NT2/D1 (cell line): ENCODE measurements at regions not wholly inside any gene's neighbourhood (a gene's known extent, or its start where the extent isn't known, plus 50 kb on each side); places are given as distances from the start of the nearest gene placed in this dataset.
"Not testable (repeated sequence)": the region's sequence is repeated elsewhere in the genome, so short reads cannot be mapped to it uniquely, and the experiment has no call there.

Experiments
- DNase-seq: peaks from one replicate; pipeline ENCODE4 v3.0.0-alpha.2; 2011; ENCODE audit warnings: low read depth, low spot score
- H3K27me3 ChIP-seq: 2 replicates; pipeline ENCODE4 v1.6.0; 2011; ENCODE audit warnings: mild to moderate bottlenecking; ENCODE audit not compliant: insufficient read length, insufficient read depth
- H3K36me3 ChIP-seq: 2 replicates; pipeline ENCODE4 v1.6.1; 2011; ENCODE audit warnings: mild to moderate bottlenecking, low read length, mixed read lengths; ENCODE audit not compliant: insufficient read depth, insufficient read length
- H3K4me1 ChIP-seq: 2 replicates; pipeline ENCODE4 v1.5.1; 2011; ENCODE audit not compliant: insufficient read depth, insufficient read length
- H3K4me3 ChIP-seq: 2 replicates; pipeline ENCODE4 v1.5.1; 2011; ENCODE audit warnings: low read depth; ENCODE audit not compliant: insufficient read length
- H3K9ac ChIP-seq: 2 replicates; pipeline ENCODE4 v1.6.0; 2011; ENCODE audit warnings: low read depth; ENCODE audit not compliant: insufficient read length
- H3K9me3 ChIP-seq: 2 replicates; pipeline ENCODE4 v1.5.1; 2011; ENCODE audit warnings: mild to moderate bottlenecking, low read length; ENCODE audit not compliant: insufficient read depth
- SUZ12 ChIP-seq: IDR thresholded peaks from 2 replicates; pipeline ENCODE4 v1.6.1; 2011; ENCODE audit not compliant: insufficient read length, insufficient read depth; ENCODE audit errors: extremely low read depth
- YY1 ChIP-seq: IDR thresholded peaks from 2 replicates; pipeline ENCODE4 v1.6.1; 2011; ENCODE audit not compliant: insufficient read length, insufficient read depth
- ZNF274 ChIP-seq: IDR thresholded peaks from 2 replicates; pipeline ENCODE4 v1.6.1; 2011; ENCODE audit warnings: mild to moderate bottlenecking, low read depth, low read length

- Histone ChIP-seq H3K9ac (no peak overlapping the region), H3K27me3 (no peaks in the 10 kb centered on the region), H3K4me3 (no peak overlapping the region), H3K36me3 (no peaks in the 10 kb centered on the region), H3K9me3 (peaks cover 3% of the 10 kb centered on the region; the same call in 1 of the 2 replicates), H3K4me1 (no peaks in the 10 kb centered on the region)
- no peak for DNase-seq
- TF ChIP-seq YY1 (no peak), SUZ12 (no peak), ZNF274 (no peak)
These were observed 62.6 kb upstream of the MEX3C start for GRCh38 chr18:51260118-51260517.

GRCh38 chr18:51266077-51266476 lies 68.6 kb upstream of the MEX3C start:
- H3K9ac ChIP-seq, H3K9me3 ChIP-seq, H3K36me3 ChIP-seq, H3K27me3 ChIP-seq, H3K4me1 ChIP-seq, H3K4me3 ChIP-seq, DNase-seq: not testable (repeated sequence)

GRCh38 chr18:51266773-51267172 lies 69.3 kb upstream of the MEX3C start:
- no peak overlapping the region for H3K9ac ChIP-seq
- H3K27me3 ChIP-seq: no peaks in the 10 kb centered on the region
- peaks cover 10% of the 10 kb centered on the region; the same call in 1 of the 2 replicates for H3K9me3 ChIP-seq
- no peak for DNase-seq
- no peak overlapping the region for H3K4me3 ChIP-seq
- TF ChIP-seq ZNF274 (no peak), YY1 (no peak), SUZ12 (no peak)
- H3K4me1 ChIP-seq: no peaks in the 10 kb centered on the region
- no peaks in the 10 kb centered on the region for H3K36me3 ChIP-seq

- no peak overlapping the region for H3K4me3 ChIP-seq
- H3K36me3 ChIP-seq: no peaks in the 10 kb centered on the region
- H3K27me3 ChIP-seq: no peaks in the 10 kb centered on the region
- H3K4me1 ChIP-seq: peaks cover 5% of the 10 kb centered on the region
- no peak overlapping the region for H3K9ac ChIP-seq
- TF ChIP-seq SUZ12 (no peak), ZNF274 (no peak), YY1 (no peak)
- DNase-seq: no peak
- 0 out of 2 replicates have a peak, but pooled peaks cover 7% of the 10 kb centered on the region for H3K9me3 ChIP-seq
These were observed 76.0 kb upstream of the MEX3C start for GRCh38 chr18:51273437-51273836.

- 0 out of 2 replicates have a peak, but pooled peaks cover 2% of the 10 kb centered on the region for H3K9me3 ChIP-seq
- H3K36me3 ChIP-seq: no peaks in the 10 kb centered on the region
- H3K27me3 ChIP-seq: no peaks in the 10 kb centered on the region
- TF ChIP-seq ZNF274 (no peak), YY1 (no peak), SUZ12 (no peak)
- H3K4me3 ChIP-seq: no peak overlapping the region
- DNase-seq: peak; percentile 22
- H3K4me1 ChIP-seq: peaks cover 5% of the 10 kb centered on the region
- H3K9ac ChIP-seq: no peak overlapping the region
These were observed 78.4 kb upstream of the MEX3C start for GRCh38 chr18:51275712-51276476.

GRCh38 chr18:51278045-51278649 lies 80.7 kb upstream of the MEX3C start:
- Histone ChIP-seq H3K27me3 (no peaks in the 10 kb centered on the region), H3K9me3 (no peaks in the 10 kb centered on the region), H3K4me3 (no peak overlapping the region), H3K9ac (no peak overlapping the region), H3K36me3 (no peaks in the 10 kb centered on the region), H3K4me1 (peaks cover 5% of the 10 kb centered on the region)
- peak; percentile 47 for DNase-seq
- no peak for TF ChIP-seq SUZ12
- no peak for TF ChIP-seq YY1
- TF ChIP-seq ZNF274: no peak

- H3K4me1 ChIP-seq: peaks cover 5% of the 10 kb centered on the region
- no peaks in the 10 kb centered on the region for H3K36me3 ChIP-seq
- no peaks in the 10 kb centered on the region for H3K27me3 ChIP-seq
- H3K9me3 ChIP-seq: no peaks in the 10 kb centered on the region
- DNase-seq: no peak
- TF ChIP-seq YY1 (no peak), ZNF274 (no peak), SUZ12 (no peak)
- no peak overlapping the region for H3K9ac ChIP-seq
- no peak overlapping the region for H3K4me3 ChIP-seq
These were observed 82.0 kb upstream of the MEX3C start for GRCh38 chr18:51279367-51279984.
